Spleen (tissue), 11 donors: ENCODE measurements at regions not wholly inside any gene's neighbourhood (a gene's known extent, or its start where the extent isn't known, plus 50 kb on each side); places are given as distances from the start of the nearest gene placed in this dataset.

Source experiments
- DNase-seq: peaks from one replicate; pipeline ENCODE4 v3.0.0-alpha.2; 2020
- H3K27ac ChIP-seq, 8 donors: fragments of 200-600 bp; sonication (generic) in 7 of 8; 1 replicate in 4 of 8; 2 replicates in 4 of 8; pipeline versions ENCODE4 v1.5.0 to v1.8.0; 2016 to 2021; ENCODE audit warnings: inconsistent platforms in 4 of 8, mild to moderate bottlenecking in 4 of 8, moderate library complexity in 1 of 8
- H3K27me3 ChIP-seq, 7 donors: fragments of 200-600 bp; sonication (generic) in 6 of 7; replicated peaks in 1 of 7; 1 replicate in 4 of 7; 2 replicates in 3 of 7; pipeline versions ENCODE4 v1.5.0 to v1.8.0; 2016 to 2021; ENCODE audit warnings: inconsistent platforms in 3 of 7, mild to moderate bottlenecking in 1 of 7
- H3K36me3 ChIP-seq, 6 donors: fragments of 200-600 bp; sonication (generic) in 5 of 6; 1 replicate in 4 of 6; 2 replicates in 2 of 6; pipeline versions ENCODE4 v1.5.0 to v1.8.0; 2016 to 2021; ENCODE audit warnings: inconsistent platforms in 2 of 6
- H3K4me1 ChIP-seq, 6 donors: fragments of 200-600 bp; sonication (generic) in 5 of 6; 1 replicate in 3 of 6; 2 replicates in 3 of 6; pipeline versions ENCODE4 v1.5.0 to v1.8.0; 2016 to 2021; ENCODE audit warnings: inconsistent platforms in 3 of 6
- H3K4me3 ChIP-seq, 8 donors: fragments of 200-600 bp; sonication (generic) in 7 of 8; 1 replicate in 4 of 8; 2 replicates in 4 of 8; pipeline versions ENCODE4 v1.5.0 to v1.8.0; 2016 to 2021; ENCODE audit warnings: inconsistent platforms in 4 of 8, mild to moderate bottlenecking in 4 of 8, moderate library complexity in 2 of 8
- H3K9me3 ChIP-seq, 8 donors: fragments of 200-600 bp; sonication (generic) in 7 of 8; 1 replicate in 4 of 8; 2 replicates in 4 of 8; pipeline versions ENCODE4 v1.5.0 to v1.8.0; 2016 to 2021; ENCODE audit warnings: inconsistent platforms in 4 of 8
- CTCF ChIP-seq, 11 experiments: fragments of 200-600 bp in 7 of 11; fragments of 450-650 bp in 4 of 11; sonication (generic) in 4 of 11; IDR thresholded peaks in 8 of 11; conservative IDR thresholded peaks in 3 of 11; 1 replicate in 7 of 11; 2 replicates in 4 of 11; pipeline versions ENCODE4 v1.4.0 to v1.8.0; 2016 to 2021; ENCODE audit warnings: antibody characterized with exemption in 11 of 11, inconsistent platforms in 4 of 11, mild to moderate bottlenecking in 1 of 11
- POLR2A ChIP-seq, 3 donors: fragments of 450-650 bp; IDR thresholded peaks; one replicate each; pipeline ENCODE4 v1.5.1; 2017; ENCODE audit warnings: antibody characterized with exemption in 3 of 3, mild to moderate bottlenecking in 1 of 3
- POLR2AphosphoS5 ChIP-seq, 3 donors: sonication (generic); formaldehyde crosslinking; IDR thresholded peaks; one replicate each; pipeline ENCODE4 v1.5.1; 2017; ENCODE audit warnings: antibody characterized with exemption in 3 of 3
- WGBS, 5 donors: extraction: QIAGEN DNeasy Blood & Tissue Kit in 3 of 5; methylation state at CpG; one replicate each; pipeline versions ENCODE4 v1.1.5 to v1.1.7; 2013 to 2018; 5-methylcytosine and 5-hydroxymethylcytosine counted together
- intact Hi-C: fragments of 100-400 bp; cut with DNase I; formaldehyde crosslinking; loops from one replicate; pipeline ENCODE4 v1.15.0; 2023; ENCODE audit warnings: low total_unique reads
- donor health status: healthy with polysubstance abuse.
- donor health status: DM: no; HTN: no; CAD: no; lungs with moderate emphysema.
- donor health status: DM: no; HTN: no; CAD: no.
- donor health status: Bipolar disorder and iron deficiency.
- donor health status: healthy.
- donor health status: DM: no; HTN: no; CAD: no.
- donor health status: DM: yes; HTN: yes; CAD: no.

GRCh38 chr10:117728087-117728486 is 185.5 kb downstream of the EMX2 start:
- TF ChIP-seq POLR2A (IDR thresholded peaks at IDR 0.05) = no peak
- no peak for TF ChIP-seq POLR2AphosphoS5 (IDR thresholded peaks at IDR 0.05)
- no peak for TF ChIP-seq CTCF (IDR thresholded peaks at IDR 0.05 in 8 of 11, conservative IDR thresholded peaks at IDR 0.05 in 3 of 11)
- Histone ChIP-seq H3K27ac (no peak overlapping the region), H3K36me3 (no peaks in the 10 kb centered on the region), H3K27me3 (peaks cover 0 to 63% (median 0%) of the 10 kb centered on the region in 7 donors), H3K4me3 (no peak overlapping the region), H3K4me1 (no peaks in the 10 kb centered on the region), H3K9me3 (no peaks in the 10 kb centered on the region)
- intact Hi-C loops = no loop called here
- DNase-seq = no peak

- H3K27me3 ChIP-seq = peaks cover 0 to 69% (median 7%) of the 10 kb centered on the region in 7 donors
- no peaks in the 10 kb centered on the region for H3K36me3 ChIP-seq
- H3K4me1 ChIP-seq = no peaks in the 10 kb centered on the region
- H3K9me3 ChIP-seq = no peaks in the 10 kb centered on the region
- no peak overlapping the region for H3K27ac ChIP-seq
- 84 to 92% (median 88%) methylated on average over 4 of the region's 4 CpGs for WGBS, 5 donors
- TF ChIP-seq CTCF (IDR thresholded peaks at IDR 0.05 in 8 of 11, conservative IDR thresholded peaks at IDR 0.05 in 3 of 11) (no peak), POLR2A (IDR thresholded peaks at IDR 0.05) (no peak), POLR2AphosphoS5 (IDR thresholded peaks at IDR 0.05) (no peak)
- no peak overlapping the region for H3K4me3 ChIP-seq
- no peak for DNase-seq
- intact Hi-C loops = no loop called here
These were observed 186.6 kb downstream of the EMX2 start for GRCh38 chr10:117729156-117729555.

GRCh38 chr10:117731121-117731791 is 188.7 kb downstream of the EMX2 start:
- no peak overlapping the region for H3K4me3 ChIP-seq
- no peak for DNase-seq
- H3K36me3 ChIP-seq = no peaks in the 10 kb centered on the region
- intact Hi-C loops = no loop called here
- no peaks in the 10 kb centered on the region for H3K9me3 ChIP-seq
- peaks cover 0 to 3% (median 0%) of the 10 kb centered on the region in 6 donors for H3K4me1 ChIP-seq
- WGBS, 5 donors = 63 to 73% (median 71%) methylated on average over 17 of the region's 17 CpGs
- H3K27ac ChIP-seq = no peak overlapping the region
- TF ChIP-seq CTCF (IDR thresholded peaks at IDR 0.05 in 8 of 11, conservative IDR thresholded peaks at IDR 0.05 in 3 of 11) = no peak
- TF ChIP-seq POLR2A (IDR thresholded peaks at IDR 0.05) = no peak
- TF ChIP-seq POLR2AphosphoS5 (IDR thresholded peaks at IDR 0.05) = no peak
- H3K27me3 ChIP-seq = peaks cover 0 to 90% (median 18%) of the 10 kb centered on the region in 7 donors

- Histone ChIP-seq H3K4me1 (peaks cover 0 to 3% (median 0%) of the 10 kb centered on the region in 6 donors), H3K36me3 (no peaks in the 10 kb centered on the region), H3K4me3 (no peak overlapping the region), H3K27ac (no peak overlapping the region), H3K9me3 (no peaks in the 10 kb centered on the region), H3K27me3 (peaks cover 0 to 79% (median 18%) of the 10 kb centered on the region in 7 donors)
- DNase-seq = no peak
- no peak for TF ChIP-seq POLR2AphosphoS5 (IDR thresholded peaks at IDR 0.05)
- TF ChIP-seq CTCF (IDR thresholded peaks at IDR 0.05 in 8 of 11, conservative IDR thresholded peaks at IDR 0.05 in 3 of 11) = no peak
- no peak for TF ChIP-seq POLR2A (IDR thresholded peaks at IDR 0.05)
- WGBS, 5 donors = 6 to 12% (median 8%) methylated on average over 11 to 48 of the region's 48 CpGs
- intact Hi-C loops = no loop called here
These were observed 192.3 kb downstream of the EMX2 start for GRCh38 chr10:117734731-117735405.
